ENCODE measurements at regions not wholly inside any gene's neighbourhood (a gene's known extent, or its start where the extent isn't known, plus 50 kb on each side); places are given as distances from the start of the nearest gene placed in this dataset.
A peak's percentile ranks its signal among the peaks of the same experiment; 100 is the strongest.

DNA sequence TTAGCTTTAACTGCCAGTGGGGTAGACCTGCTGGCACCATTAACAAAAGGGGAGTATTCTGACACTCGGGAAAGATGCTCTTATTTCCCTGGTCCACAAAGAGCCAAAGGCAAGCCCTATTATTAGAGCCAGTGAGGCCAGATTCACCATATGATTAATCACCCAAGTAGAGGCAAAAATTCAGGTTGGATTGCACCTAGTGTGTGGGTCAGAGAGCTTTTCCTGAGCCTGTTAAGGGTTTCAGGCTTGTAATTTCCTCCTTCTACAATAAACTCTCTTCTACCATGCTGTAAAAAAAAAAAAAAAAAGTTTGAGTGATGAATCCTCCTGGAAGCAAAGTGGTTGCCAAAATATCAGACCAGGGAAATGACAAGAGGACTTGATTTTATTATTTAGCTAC lies 163.5 kb downstream of the MBL2 start:
- no peak for DNase-seq (ENCODE audit: low read depth)

DNA sequence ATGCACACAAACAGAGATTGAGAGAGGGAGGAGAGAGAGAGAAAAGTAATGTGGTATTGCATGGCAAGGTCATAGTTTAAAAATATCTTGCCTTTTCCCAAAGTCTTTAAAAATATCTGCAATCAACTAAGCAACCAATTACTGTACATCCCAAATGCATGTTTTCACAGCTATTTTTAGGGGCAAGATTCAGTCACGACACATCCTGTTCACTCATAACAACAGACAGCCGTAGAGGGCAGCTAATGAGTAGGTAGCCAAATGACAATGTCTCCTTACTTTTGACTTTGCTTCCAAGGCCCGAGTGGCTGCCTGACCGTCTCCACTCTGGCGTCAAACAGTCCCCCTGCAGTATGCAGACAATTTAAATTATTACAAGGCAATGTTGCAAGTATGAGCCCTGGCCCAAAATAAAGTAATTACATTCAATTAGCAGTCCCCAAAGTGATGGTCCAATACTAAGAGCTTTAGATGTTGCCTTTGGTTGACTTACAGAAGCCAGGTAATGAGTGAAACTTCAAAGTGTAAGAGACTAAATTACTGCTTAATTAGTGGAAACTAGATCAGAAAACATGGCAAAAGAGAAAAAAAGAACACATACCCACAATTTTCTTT lies 162.9 kb downstream of the MBL2 start:
- no peak for DNase-seq (ENCODE audit: low read depth)

DNA sequence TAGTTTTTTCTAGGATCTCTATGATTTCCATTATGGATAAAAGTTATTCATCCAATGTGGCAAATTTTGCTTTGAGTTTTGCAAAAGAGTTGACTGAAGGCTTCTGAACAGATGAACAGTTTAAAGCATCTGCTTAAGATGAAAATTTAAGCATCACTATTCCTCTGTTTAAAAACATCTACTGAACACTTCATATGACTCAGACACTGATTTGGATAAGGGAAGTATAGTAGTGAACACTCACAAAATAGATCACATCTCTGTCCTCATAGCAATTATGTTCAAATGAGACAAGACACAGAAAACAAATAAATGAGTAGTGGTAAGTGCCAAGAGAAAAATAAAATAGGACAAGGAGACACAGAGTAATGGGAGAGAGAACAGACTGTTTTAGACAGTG lies 157.3 kb downstream of the MBL2 start:
- DNase-seq (ENCODE audit: low read depth) = no peak

DNA sequence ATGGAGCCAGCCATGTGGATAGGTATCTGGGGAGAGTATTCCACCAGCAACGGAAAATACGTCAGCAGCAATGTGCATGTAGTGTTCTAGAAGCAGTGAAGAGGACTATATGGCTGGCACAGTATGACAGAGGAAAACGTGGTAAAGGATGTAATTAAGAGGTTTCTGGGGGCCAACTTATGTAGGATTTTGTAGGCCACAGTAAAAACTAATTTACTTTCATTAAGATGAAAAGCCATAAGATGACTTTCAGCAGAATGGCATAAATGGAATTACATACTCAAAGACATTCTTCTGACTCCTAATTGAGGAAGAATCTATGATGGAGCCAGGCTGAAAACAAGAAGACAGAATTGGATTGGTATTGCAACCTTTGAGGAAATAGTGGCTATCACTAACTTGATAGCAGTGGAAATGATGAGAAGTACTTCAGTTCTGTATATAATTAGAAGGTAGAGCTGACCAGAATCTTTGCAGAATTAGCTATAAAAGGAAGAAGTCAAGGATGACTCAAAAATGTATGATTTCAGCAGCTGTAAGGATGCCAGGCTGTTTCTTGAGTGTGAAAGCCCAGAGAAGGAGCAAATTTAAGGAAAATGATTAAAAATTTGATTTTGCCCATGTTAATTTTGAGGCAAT lies 156.7 kb downstream of the MBL2 start:
- DNase-seq (ENCODE audit: low read depth) = peak; percentile 19

DNA sequence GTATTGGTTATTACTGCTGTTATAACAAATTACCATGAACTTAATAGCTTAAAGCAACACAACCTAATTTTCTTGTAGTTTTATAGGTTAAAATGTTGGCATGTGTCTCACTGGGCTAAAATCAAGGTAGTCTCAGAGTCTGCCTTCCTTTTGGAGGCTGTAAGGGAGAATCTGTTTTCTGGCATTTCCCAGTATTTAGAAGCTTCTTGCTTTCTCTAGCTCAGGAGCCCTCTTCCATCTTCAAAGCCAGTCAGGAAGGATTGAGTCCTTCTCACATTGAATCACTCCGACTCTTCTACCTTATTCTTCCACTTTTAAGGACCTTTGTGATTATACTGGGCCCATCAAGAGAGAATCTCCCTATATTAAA lies 156.2 kb downstream of the MBL2 start:
- no peak for DNase-seq (ENCODE audit: low read depth)

DNA sequence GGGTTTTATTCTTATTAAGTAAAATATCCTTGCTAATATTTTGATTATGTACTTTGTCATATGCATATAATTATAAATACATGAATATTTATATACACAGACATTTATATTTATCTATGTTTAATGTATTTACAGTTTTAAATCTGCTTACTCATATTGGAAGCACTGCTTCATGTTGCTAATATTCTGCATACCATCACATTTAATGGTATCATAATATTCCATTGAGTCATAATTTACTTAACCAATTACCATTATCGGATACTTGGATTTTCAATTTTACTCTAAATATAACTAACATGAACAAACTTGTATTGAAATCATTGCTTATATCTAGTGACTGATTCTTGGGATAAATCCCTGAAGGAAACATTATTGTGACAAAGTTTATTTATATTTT lies 155.2 kb downstream of the MBL2 start:
- no peak for DNase-seq (ENCODE audit: low read depth)

DNA sequence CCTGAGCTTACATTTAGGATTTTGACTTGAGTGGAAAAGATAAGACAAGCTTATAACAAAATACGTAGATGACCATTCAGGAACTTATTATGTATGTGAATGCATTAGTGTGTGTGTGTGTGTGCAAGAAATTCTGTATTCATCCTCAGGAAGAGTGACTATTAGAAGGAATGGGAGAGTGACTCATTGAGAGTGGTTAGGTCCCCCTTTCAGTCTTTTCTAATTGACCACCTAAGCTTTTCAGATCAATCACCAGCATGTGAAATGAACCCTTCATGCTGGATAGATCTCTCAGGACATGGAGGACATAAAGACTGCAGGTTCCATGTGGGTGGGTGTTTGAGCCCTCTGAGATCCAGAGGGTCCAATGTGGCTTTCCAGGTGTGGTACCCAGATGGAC lies 153.5 kb downstream of the MBL2 start:
- DNase-seq (ENCODE audit: low read depth) = no peak

DNA sequence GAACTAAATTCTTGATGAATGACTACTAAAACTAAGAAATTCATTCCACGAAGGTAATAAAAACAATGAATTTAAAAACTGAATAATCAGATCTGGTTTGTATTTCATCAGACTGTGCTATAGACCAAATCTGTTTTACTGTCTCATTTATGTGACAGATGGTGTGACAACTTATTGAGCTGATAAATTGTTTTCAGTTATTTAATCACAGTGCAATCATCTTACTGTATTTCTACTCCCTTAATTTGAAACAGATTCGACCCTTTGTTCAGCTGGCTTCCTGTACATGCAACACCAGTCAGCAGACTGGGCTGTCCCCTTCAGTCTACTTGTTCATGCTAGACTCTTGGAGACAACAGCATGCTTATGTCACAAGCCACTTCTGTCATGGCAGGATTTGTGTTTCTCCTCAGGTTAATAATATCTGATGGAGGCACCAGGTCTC lies 150.9 kb downstream of the MBL2 start:
- DNase-seq (ENCODE audit: low read depth) = peak; percentile 22

DNA sequence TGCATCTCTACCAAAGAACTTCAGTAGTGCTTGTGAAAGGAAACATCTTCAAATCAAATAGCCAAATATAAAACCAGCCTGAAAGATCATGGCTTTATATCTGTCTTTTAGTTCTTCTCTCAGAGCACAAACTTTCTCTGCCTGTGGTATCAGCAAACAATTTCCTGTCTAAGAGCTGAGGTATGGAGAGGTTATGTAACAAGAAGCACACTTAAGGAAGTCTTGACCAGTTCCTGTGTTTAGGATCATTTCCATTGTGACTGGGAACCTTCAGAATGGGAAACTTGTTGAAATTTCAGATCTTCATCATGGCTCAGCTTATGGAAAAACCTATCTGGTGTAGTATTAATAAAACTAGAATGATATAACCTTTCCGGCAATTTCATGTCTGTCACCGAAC lies 148.8 kb downstream of the MBL2 start:
- DNase-seq (ENCODE audit: low read depth) = no peak

DNA sequence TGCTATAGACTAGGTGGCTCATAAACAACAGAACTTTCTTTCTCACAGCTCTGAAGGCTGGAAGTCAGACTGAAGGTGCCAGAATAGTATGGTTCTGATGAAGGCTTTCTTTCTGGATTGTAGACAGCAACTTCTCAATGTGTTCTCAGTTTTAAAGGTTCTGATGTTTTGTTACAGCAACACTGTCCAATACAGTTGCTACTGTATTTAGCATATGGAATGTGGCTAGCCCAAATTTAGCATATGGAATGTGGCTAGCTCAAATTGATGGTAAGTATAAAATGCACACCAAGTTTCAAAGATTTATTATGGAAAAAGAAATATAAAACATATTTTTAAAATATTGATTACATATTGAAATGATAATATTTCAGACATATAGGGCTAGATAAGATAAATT lies 145.3 kb downstream of the MBL2 start:
- no peak for DNase-seq (ENCODE audit: low read depth)

DNA sequence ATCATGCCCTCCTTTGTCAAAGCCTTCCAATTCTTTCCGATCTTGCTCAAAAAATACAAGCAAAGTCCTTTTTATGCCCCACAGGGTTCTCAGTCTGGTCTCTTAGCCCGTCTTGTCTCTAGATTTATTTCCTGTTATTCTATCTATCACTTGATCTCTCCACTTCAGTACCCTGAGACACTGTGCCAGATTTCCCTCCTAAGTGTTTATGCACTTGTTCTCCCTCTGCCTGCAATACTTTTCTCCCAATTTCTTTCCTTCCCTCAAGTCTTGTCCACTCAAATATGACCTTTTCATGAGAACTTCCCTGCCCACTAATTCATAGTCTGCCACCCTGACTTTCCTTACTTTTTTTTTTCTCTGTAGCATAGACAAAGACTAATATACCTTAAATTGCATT lies 141.4 kb downstream of the MBL2 start:
- no peak for DNase-seq (ENCODE audit: low read depth)

DNA sequence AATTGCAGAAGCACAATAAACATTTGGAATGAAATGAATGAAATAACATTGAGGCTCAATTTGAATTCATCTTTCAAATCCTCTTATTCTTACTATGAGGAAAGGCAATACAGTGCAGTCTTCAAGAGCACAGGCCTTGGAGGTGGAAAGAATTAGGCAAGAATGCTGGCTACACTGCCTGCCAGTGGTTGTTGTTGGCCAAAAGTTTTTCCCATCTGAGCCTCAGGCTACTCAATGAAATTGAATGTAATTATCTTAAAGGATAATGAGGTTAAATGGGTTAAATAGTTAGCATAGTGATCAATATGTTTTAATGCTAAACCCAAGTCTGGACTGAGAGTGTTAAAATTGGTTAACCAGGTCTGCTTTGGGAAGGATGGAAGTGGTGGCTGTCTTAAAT lies 140.9 kb downstream of the MBL2 start:
- DNase-seq (ENCODE audit: low read depth) = no peak

DNA sequence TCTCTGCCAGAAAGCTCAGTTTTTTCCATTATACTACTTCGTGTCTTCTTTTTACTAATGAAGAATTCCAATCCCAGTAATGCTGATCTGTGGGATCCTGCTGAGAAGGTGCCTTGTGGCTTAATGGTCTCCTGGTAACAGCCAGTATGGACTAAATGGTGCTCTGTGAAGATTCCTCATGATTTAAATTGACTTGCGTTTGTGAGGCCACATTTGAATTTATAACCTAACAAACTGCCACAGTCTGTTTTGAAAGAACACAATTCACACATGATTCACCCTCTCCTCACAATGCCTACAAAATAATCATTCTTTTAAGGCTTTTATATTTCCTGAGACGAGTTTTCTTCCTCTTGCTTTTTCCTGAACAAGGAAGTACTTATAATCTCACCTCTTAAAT lies 140.0 kb downstream of the MBL2 start:
- no peak for DNase-seq (ENCODE audit: low read depth)

DNA sequence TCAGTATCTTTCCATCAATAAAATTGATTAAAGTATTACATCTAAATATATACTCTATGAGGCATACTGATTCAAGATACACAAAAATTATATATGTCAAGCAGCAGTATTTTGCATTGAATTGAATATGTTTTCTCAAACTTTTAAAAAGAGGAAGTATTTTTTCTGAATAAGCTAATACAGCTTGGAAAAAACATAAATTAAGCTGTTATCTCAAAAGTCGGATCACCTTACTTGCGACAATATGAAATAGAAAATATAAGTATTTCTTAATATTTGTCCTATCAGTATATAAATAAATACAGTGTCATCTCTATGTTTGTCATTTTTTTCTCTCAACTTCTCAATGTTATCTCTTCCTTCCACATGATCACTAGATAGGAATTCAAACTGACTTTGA lies 139.3 kb downstream of the MBL2 start:
- DNase-seq (ENCODE audit: low read depth) = no peak

DNA sequence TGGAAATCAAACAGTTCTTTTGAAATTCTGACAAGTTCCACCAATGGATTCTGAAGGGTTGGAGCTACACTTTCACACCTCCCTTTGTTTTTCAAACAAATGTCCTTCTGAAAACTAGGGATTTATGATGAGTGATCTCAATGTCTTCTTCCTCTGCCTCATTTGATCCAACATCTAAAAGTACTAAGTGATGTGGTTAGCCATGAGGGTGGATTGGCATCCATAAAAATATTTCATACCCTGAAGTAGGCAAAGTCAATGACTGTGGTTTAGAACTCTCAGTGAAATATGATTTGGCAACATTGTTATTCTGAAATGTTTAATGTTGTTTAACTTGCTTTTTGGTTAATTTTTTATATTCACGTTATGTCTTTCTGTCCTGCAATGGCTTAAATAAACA lies 136.9 kb downstream of the MBL2 start:
- no peak for DNase-seq (ENCODE audit: low read depth)

DNA sequence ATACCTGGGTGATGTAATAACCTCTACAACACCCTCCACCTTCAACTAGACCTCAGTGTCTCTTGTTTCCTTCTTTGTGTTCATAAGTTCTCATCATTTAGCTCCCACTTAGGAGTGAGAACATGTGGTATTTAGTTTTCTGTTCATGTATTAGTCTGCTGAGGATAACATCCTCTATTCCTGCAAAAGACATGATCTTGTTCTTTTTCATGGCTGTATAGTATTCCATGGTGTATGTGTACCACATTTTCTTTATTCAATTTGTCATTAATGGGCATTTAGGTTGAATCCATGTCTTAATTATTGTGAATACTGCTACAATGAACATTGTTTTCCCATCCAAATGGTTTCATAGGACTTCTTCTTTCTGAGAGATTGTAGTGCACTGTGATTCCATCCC lies 135.7 kb downstream of the MBL2 start:
- DNase-seq (ENCODE audit: low read depth) = no peak

DNA sequence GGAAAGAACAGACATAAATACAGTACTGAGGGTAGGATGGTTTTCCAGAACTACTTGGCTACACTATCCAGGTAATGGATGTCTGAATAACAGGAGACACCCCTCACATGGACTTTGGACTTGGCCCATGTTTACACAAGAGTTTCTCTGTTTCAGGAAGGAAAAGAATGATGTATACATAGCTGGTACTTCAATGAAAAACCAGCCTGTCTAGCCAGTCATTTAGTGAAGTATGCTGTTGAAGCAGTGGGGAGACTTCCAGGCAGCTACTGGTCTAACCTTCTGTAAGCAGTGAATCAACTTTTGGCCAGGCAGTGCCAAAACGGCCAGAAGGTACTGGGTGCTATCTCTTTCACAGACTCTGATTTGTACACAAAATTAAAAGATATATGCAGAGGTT lies 135.0 kb downstream of the MBL2 start:
- DNase-seq (ENCODE audit: low read depth) = no peak

DNA sequence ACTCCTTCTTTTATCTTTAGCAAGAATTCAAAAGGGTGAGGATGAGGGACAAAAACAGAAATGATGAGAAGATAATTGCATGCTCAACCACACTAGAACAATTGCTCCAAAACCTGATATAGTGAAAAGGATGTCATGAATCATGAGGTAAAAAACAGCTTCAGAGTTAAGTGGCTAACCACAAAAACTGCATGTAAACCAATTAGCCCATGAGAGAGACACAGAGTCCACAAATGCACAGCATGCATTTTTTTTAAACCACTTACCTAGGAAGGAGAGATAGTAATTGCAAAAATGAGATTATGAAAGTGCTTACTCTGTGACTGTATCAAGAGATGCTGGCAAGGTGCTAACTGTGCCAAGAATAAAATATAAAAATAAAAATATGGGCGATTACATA lies 132.9 kb downstream of the MBL2 start:
- DNase-seq (ENCODE audit: low read depth) = no peak

DNA sequence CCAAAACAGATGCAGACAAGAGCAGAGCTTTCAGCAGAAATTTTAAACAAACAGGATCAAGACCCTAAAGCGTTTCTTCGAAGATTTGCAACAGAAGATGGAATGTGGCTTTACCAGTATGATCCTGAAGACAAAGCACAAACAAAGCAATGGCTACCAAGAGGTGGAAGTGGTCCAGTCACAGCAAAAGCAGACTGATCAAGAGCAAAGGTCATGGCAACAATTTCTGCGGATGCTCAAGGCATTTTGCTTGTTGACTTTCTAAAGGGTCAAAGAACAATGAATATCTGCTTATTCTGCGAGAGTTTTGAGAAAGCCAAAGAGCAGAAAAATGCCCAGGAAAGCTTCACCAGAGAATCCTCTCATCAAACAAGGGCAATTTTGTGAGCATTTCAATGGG lies 130.4 kb downstream of the MBL2 start:
- no peak for DNase-seq (ENCODE audit: low read depth)

DNA sequence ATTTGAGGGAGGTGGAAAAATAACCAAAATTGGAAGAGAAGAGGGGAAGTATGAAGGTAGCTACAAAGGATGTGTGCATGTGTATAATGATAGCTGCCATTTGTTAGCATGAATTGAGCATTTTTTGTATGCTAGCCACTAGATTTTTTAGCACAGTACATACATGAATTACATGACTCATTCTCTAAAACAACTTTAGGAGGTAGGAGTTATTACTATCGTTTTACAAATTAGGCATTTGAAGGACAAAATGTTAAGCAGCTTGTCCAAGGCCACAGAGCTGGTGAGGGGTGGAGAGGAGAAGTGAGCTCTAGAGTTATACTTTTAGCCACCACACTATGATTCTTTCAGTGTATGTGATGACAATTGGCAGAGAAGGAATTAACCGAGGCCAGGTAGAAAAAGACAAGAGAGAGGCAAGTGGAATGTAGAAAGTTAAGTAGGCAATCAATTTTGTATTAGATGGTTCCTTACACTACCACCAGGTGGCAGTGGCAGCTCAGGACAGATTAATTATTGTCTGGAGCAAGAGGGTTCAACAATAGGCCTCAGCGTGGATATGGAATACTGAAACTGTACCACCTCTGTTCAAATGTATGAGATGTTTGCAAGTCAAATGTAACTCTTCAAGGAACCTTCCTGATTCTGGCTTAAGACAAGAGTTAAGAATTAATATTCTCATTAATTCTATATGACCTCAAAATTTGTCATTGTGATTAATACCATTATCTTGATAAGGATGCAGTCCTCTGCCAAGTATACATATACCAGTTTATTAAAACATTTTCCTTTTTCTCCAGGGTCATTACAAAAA lies 128.0 kb downstream of the MBL2 start:
- no peak for DNase-seq (ENCODE audit: low read depth)

DNA sequence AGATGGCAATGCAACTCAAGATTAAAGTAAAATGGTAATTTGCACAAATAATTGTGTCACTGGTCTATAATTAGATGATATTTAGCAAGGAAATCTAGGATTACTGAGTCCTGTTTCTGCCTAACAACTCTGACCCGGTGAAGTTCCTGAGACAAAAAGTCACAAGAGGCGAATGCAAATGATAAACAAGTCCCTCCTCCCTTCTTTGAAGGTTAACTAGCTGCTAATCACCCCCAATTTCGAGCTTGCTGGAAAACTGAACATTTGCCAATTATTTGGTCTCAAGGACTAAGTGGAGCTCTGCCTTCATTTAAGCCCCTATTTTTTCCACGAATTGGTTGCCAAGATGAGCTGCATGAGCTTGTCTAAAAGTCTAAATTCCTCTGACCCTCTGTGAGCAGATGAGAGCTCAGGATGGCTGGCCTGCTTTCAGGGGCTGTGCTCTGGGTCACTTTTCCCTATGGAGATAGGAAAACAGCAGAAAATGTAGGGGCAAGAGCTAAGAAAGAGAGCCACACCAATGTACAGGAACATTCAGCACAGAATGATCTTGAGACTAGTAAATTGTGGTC lies 127.3 kb downstream of the MBL2 start:
- no peak for DNase-seq (ENCODE audit: low read depth)

DNA sequence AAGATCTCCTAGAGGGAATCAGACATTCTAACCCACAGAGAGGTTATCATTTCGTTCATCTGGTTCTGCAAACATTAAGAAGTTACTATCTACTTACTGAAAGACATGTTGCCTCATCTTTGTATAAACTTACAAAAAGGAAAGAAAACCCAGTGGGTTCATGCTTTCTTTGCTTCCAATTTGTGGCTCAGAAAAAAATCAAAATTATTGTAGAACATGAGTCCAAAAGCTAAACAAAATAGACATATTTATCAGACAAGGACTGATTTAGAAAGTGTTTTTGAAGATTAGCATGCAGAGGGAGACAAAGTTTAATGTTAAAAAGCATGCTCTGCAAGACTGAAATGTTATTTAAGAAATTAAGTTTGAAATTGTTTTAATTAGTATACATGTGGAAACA lies 123.1 kb downstream of the MBL2 start:
- DNase-seq (ENCODE audit: low read depth) = no peak

DNA sequence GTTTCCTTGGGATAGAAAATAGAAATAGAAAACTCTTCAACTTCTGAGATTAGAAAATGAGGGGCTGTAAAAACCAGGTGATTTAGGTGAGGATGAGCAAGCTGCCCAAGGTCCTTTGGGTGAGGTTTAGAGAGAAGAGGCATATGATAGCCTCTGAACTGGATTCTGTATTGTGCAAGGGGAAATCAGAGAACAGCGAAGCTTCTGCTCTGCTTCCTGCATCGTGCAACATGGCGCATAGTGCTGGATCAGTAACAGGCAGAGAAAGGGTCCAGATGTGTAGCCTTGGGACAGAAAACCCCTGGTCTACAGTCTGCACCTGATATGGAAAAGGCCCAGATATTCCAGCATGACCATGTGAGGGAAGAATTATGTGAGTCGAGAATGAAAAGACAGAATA lies 121.7 kb downstream of the MBL2 start:
- DNase-seq (ENCODE audit: low read depth) = no peak

All from HS-5 (cell line).